KG1 (cell line): ENCODE measurements at regions not wholly inside any gene's neighbourhood (a gene's known extent, or its start where the extent isn't known, plus 50 kb on each side); places are given as distances from the start of the nearest gene placed in this dataset.
"Not testable (repeated sequence)": the region's sequence is repeated elsewhere in the genome, so short reads cannot be mapped to it uniquely, and the experiment has no call there.

Experiments used
- DNase-seq: peaks from one replicate; lab custom pipeline; 2025; lab: John Stamatoyannopoulos, UW

- no peak for DNase-seq
These were observed 182.4 kb downstream of the DIRAS2 start for GRCh38 chr9:90460220-90460619.

- no peak for DNase-seq
These were observed 177.6 kb downstream of the DIRAS2 start for GRCh38 chr9:90464978-90465377.

GRCh38 chr9:90466441-90466840, 176.2 kb downstream of the DIRAS2 start:
- DNase-seq = no peak

GRCh38 chr9:90469435-90469834, 173.2 kb downstream of the DIRAS2 start:
- no peak for DNase-seq

- DNase-seq = no peak
These were observed 172.7 kb downstream of the DIRAS2 start for GRCh38 chr9:90469865-90470387.

GRCh38 chr9:90476058-90476457, 166.6 kb downstream of the DIRAS2 start:
- DNase-seq = no peak

- DNase-seq = no peak
These were observed 165.1 kb downstream of the DIRAS2 start for GRCh38 chr9:90477535-90477934.

- DNase-seq = no peak
These were observed 163.8 kb downstream of the DIRAS2 start for GRCh38 chr9:90478821-90479220.

GRCh38 chr9:90485028-90485427, 157.6 kb downstream of the DIRAS2 start:
- no peak for DNase-seq

GRCh38 chr9:90489066-90489465, 153.6 kb downstream of the DIRAS2 start:
- DNase-seq = no peak

- no peak for DNase-seq
These were observed 142.9 kb downstream of the DIRAS2 start for GRCh38 chr9:90499761-90500160.

- DNase-seq = no peak
These were observed 140.5 kb downstream of the DIRAS2 start for GRCh38 chr9:90502134-90502533.

GRCh38 chr9:90504486-90504885, 138.1 kb downstream of the DIRAS2 start:
- no peak for DNase-seq

- DNase-seq = no peak
These were observed 136.9 kb downstream of the DIRAS2 start for GRCh38 chr9:90505695-90506094.

GRCh38 chr9:90506402-90506801, 136.2 kb downstream of the DIRAS2 start:
- DNase-seq = not testable (repeated sequence)

GRCh38 chr9:90507621-90508020, 135.0 kb downstream of the DIRAS2 start:
- DNase-seq = no peak

GRCh38 chr9:90508940-90509339, 133.7 kb downstream of the DIRAS2 start:
- DNase-seq = no peak

GRCh38 chr9:90511711-90512110, 130.9 kb downstream of the DIRAS2 start:
- DNase-seq = no peak

GRCh38 chr9:90514877-90515276, 127.7 kb downstream of the DIRAS2 start:
- DNase-seq = no peak

- DNase-seq = no peak
These were observed 127.1 kb downstream of the DIRAS2 start for GRCh38 chr9:90515510-90515909.

GRCh38 chr9:90517103-90517502, 125.5 kb downstream of the DIRAS2 start:
- no peak for DNase-seq

GRCh38 chr9:90521811-90522570, 120.6 kb downstream of the DIRAS2 start:
- DNase-seq = no peak

- DNase-seq = no peak
These were observed 118.7 kb downstream of the DIRAS2 start for GRCh38 chr9:90523958-90524357.

- no peak for DNase-seq
These were observed 116.2 kb downstream of the DIRAS2 start for GRCh38 chr9:90526386-90526785.
